ENCODE measurements at regions not wholly inside any gene's neighbourhood (a gene's known extent, or its start where the extent isn't known, plus 50 kb on each side); places are given as distances from the start of the nearest gene placed in this dataset.

GRCh38 chr1:59242370-59242769 is 54.5 kb upstream of the FGGY start:
- TF ChIP-seq EZH2phosphoT487 (IDR thresholded peaks at IDR 0.05; ENCODE audit: low read depth, severe bottlenecking, unreplicated experiment) (no peak), CTCF (IDR thresholded peaks at IDR 0.05; ENCODE audit: poor library complexity) (no peak)

Data from hepatocyte (in vitro differentiated cells).